ENCODE measurements at regions not wholly inside any gene's neighbourhood (a gene's known extent, or its start where the extent isn't known, plus 50 kb on each side); places are given as distances from the start of the nearest gene placed in this dataset.

- intact Hi-C loops (cut with DNase I), result no loop called here
- DNase-seq (no peak), ATAC-seq (ENCODE audit: poor library complexity) (no peak)
These were observed 223.3 kb upstream of the HEY2 start for GRCh38 chr6:125526007-125526720.

GRCh38 chr6:125528621-125529041 is 220.8 kb upstream of the HEY2 start:
- intact Hi-C loops (cut with DNase I), result no loop called here
- ATAC-seq (ENCODE audit: poor library complexity), result no peak
- DNase-seq, result no peak

- ATAC-seq (ENCODE audit: poor library complexity), result no peak
- intact Hi-C loops (cut with DNase I), result no loop called here
- DNase-seq, result no peak
These were observed 220.4 kb upstream of the HEY2 start for GRCh38 chr6:125529061-125529460.

GRCh38 chr6:125533710-125534397 is 215.6 kb upstream of the HEY2 start:
- intact Hi-C loops (cut with DNase I), result no loop called here
- ATAC-seq (ENCODE audit: poor library complexity), result no peak
- no peak for DNase-seq

- DNase-seq (no peak), ATAC-seq (ENCODE audit: poor library complexity) (peak; percentile 63)
- intact Hi-C loops (cut with DNase I), result no loop called here
These were observed 214.8 kb upstream of the HEY2 start for GRCh38 chr6:125534430-125535263.

GRCh38 chr6:125537090-125537489 is 212.3 kb upstream of the HEY2 start:
- DNase-seq (peak; percentile 46), ATAC-seq (ENCODE audit: poor library complexity) (peak; percentile 74)
- intact Hi-C loops (cut with DNase I), result no loop called here

GRCh38 chr6:125539892-125540291 is 209.5 kb upstream of the HEY2 start:
- peak; percentile 64 for ATAC-seq (ENCODE audit: poor library complexity)
- intact Hi-C loops (cut with DNase I), result no loop called here
- no peak for DNase-seq

- ATAC-seq (ENCODE audit: poor library complexity), result no peak
- intact Hi-C loops (cut with DNase I), result no loop called here
- DNase-seq, result no peak
These were observed 204.6 kb upstream of the HEY2 start for GRCh38 chr6:125544819-125545218.

GRCh38 chr6:125546841-125547251 is 202.6 kb upstream of the HEY2 start:
- intact Hi-C loops (cut with DNase I), result no loop called here

GRCh38 chr6:125547381-125547780 is 202.1 kb upstream of the HEY2 start:
- intact Hi-C loops (cut with DNase I), result no loop called here
- DNase-seq (no peak), ATAC-seq (ENCODE audit: poor library complexity) (no peak)

More at GRCh38 chr6:125546841-125547251, 202.6 kb upstream of the HEY2 start:
- peak; percentile 70 for ATAC-seq (ENCODE audit: poor library complexity)
- DNase-seq, result no peak

- ATAC-seq (ENCODE audit: poor library complexity) (no peak), DNase-seq (no peak)
- intact Hi-C loops (cut with DNase I), result no loop called here
These were observed 200.1 kb upstream of the HEY2 start for GRCh38 chr6:125549202-125549884.

GRCh38 chr6:125550892-125551291 is 198.5 kb upstream of the HEY2 start:
- intact Hi-C loops (cut with DNase I), result no loop called here
- no peak for ATAC-seq (ENCODE audit: poor library complexity)

GRCh38 chr6:125552819-125553218 is 196.6 kb upstream of the HEY2 start:
- intact Hi-C loops (cut with DNase I), result no loop called here
- ATAC-seq (ENCODE audit: poor library complexity) (no peak), DNase-seq (no peak)

More at GRCh38 chr6:125550892-125551291, 198.5 kb upstream of the HEY2 start:
- DNase-seq, result no peak

- no peak for ATAC-seq (ENCODE audit: poor library complexity)
- DNase-seq, result no peak
- intact Hi-C loops (cut with DNase I), result no loop called here
These were observed 195.0 kb upstream of the HEY2 start for GRCh38 chr6:125554456-125554855.

GRCh38 chr6:125558241-125558843 is 191.1 kb upstream of the HEY2 start:
- ATAC-seq (ENCODE audit: poor library complexity) (peak; percentile 27), DNase-seq (no peak)
- intact Hi-C loops (cut with DNase I), result no loop called here

GRCh38 chr6:125558907-125559306 is 190.5 kb upstream of the HEY2 start:
- ATAC-seq (ENCODE audit: poor library complexity), result no peak
- no peak for DNase-seq
- intact Hi-C loops (cut with DNase I), result no loop called here

GRCh38 chr6:125562156-125562555 is 187.3 kb upstream of the HEY2 start:
- no peak for DNase-seq
- intact Hi-C loops (cut with DNase I), result no loop called here
- no peak for ATAC-seq (ENCODE audit: poor library complexity)

- ATAC-seq (ENCODE audit: poor library complexity), result no peak
- intact Hi-C loops (cut with DNase I), result no loop called here
- no peak for DNase-seq
These were observed 184.5 kb upstream of the HEY2 start for GRCh38 chr6:125564941-125565340.

- DNase-seq (no peak), ATAC-seq (ENCODE audit: poor library complexity) (no peak)
- intact Hi-C loops (cut with DNase I), result no loop called here
These were observed 182.0 kb upstream of the HEY2 start for GRCh38 chr6:125567407-125567806.

All from Right ventricle myocardium superior (tissue), 1 donor.